CD4-positive, alpha-beta T cell treated with Interferon alpha-2 for 1 hour (primary cell): ENCODE measurements at regions not wholly inside any gene's neighbourhood (a gene's known extent, or its start where the extent isn't known, plus 50 kb on each side); places are given as distances from the start of the nearest gene placed in this dataset.

Experiments
- DNase-seq, 2 donors: peaks; one replicate each; pipeline ENCODE4 v3.0.0-alpha.2; 2020 to 2022

GRCh38 chr13:110773480-110773879, 60.0 kb downstream of the ING1 start:
- DNase-seq = no peak

GRCh38 chr13:110774051-110774450, 60.6 kb downstream of the ING1 start:
- no peak for DNase-seq

DNA sequence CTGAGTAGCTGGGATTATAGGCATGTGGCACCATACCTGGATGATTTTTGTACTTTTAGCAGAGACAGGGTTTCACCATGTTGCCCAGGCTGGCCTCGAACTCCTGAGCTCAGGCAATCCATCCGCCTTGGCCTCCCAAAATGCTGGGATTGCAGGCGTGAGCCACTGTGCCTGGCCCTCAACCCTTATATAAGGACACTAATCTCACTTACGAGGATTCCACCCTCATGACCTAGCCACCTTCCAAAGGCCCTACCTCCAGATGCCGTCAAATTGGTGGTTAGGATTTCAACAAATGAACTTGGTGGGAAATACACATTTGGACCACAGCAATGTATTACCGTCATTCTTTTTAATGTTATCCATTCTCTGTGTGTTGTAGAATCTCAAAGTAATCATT, 61.0 kb downstream of the ING1 start:
- DNase-seq = no peak

- DNase-seq = no peak
These were observed 62.1 kb downstream of the ING1 start for GRCh38 chr13:110775576-110775975.

- DNase-seq = no peak
These were observed 63.8 kb downstream of the ING1 start for GRCh38 chr13:110777251-110777820.

GRCh38 chr13:110779022-110779421, 65.5 kb downstream of the ING1 start:
- no peak for DNase-seq

DNA sequence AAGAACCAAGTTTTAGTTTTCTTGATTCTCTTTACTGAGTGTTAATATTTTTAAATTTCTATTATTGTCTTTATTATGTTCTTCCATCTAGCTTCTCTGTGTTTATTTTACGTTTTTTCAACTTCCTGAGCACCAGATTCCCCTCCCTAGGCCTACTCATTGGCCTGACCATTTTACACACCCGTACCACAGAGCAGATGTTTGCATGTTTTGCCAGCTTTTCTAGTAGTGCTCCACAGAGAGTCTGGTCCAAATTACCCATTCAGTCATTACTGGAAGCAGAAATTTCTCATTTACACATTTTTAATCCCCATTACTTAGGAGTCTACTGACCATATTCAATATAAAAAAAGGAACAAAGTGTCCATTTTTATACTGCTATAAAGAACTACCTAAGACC, 66.9 kb downstream of the ING1 start:
- no peak for DNase-seq

DNA sequence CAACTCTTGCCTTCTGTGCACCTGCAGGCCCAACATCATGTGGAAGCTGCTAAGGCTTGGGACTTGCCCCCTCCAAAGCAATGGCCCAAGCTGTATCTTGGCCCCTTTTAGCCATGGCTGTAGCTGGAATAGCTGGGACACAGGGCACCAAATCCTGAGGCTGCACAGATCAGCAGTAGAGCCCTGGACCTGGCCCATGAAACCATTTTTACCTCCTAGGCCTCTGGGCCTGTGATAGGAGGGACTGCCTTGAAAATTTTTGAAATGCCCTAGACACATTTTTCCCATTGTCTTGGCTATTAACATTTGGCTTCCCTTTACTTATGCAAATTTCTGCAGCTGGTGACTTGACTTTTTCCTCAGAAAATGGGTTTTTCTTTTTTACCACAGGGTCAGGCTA, 68.7 kb downstream of the ING1 start:
- no peak for DNase-seq

GRCh38 chr13:110784704-110785103, 71.2 kb downstream of the ING1 start:
- DNase-seq = no peak

- DNase-seq = no peak
These were observed 75.3 kb downstream of the ING1 start for GRCh38 chr13:110788778-110789177.

DNA sequence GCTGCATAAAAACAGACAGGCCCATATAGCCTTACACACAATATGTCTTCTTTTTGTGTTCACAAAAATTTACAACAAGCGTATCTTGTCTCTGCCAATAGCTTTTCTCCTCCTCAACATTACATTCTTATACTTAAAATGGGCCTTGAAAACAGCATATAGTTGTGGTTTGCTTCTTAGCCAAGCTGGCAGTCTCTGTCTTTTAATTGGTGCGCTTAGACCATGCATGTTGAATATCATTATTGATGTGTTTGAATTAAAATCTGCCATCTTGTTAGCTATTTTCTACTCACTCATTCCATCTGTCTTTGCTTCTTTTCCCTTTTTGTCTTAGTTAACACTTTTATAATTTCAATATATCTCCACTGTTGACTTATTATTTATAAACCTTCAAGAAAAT, 76.4 kb downstream of the ING1 start:
- DNase-seq = no peak

- no peak for DNase-seq
These were observed 76.9 kb downstream of the ING1 start for GRCh38 chr13:110790371-110790770.

DNA sequence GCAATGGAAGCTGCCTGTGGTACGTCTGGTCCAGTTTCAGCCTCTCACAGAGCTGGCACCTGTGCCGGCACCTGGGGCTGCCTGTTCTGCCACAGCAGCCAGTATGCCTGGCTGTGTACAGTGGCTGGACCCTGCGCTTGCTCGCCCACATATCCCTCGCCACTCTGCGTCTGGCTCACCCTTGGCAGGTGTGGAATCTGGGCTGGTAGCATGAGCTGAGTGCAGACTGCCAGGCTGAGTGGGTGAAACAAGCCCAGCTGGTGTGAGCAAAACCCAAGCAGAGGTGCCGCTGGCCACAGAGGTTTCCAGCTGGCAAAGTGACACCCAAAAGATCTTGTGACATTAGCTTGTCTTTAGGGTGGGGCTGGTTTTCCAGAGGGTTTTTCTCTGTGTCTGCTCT, 80.7 kb downstream of the ING1 start:
- no peak for DNase-seq

DNA sequence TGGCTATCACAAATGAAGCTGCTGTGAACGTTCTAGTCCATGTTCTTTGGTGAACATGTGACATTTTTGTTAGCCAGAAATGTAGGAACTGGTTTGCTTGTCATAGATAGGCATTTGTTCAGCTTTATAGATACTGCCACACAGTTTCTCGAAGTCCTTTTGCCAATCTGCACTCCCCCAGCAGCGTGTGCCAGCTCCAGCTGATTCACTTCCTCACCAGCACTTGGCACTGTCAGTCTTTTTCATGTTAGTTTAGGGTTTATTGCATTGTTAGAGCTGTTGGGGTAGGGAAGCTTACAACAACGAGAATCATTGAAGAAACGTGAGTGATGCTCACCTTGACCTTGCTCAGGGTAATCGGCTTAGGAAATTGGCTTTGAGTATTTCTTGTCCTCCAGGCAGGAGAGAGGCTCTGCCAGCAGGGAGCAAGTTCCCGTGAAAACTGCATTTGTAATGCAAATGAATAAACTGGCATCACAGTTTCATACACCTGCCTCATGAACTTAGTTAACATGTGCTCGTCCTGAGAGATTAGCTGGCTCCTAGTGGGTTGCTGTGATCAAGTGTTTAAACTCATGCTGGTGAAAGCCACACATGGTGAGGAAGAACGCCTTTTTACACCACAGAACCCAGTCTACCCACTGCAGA, 83.9 kb downstream of the ING1 start:
- no peak for DNase-seq

DNA sequence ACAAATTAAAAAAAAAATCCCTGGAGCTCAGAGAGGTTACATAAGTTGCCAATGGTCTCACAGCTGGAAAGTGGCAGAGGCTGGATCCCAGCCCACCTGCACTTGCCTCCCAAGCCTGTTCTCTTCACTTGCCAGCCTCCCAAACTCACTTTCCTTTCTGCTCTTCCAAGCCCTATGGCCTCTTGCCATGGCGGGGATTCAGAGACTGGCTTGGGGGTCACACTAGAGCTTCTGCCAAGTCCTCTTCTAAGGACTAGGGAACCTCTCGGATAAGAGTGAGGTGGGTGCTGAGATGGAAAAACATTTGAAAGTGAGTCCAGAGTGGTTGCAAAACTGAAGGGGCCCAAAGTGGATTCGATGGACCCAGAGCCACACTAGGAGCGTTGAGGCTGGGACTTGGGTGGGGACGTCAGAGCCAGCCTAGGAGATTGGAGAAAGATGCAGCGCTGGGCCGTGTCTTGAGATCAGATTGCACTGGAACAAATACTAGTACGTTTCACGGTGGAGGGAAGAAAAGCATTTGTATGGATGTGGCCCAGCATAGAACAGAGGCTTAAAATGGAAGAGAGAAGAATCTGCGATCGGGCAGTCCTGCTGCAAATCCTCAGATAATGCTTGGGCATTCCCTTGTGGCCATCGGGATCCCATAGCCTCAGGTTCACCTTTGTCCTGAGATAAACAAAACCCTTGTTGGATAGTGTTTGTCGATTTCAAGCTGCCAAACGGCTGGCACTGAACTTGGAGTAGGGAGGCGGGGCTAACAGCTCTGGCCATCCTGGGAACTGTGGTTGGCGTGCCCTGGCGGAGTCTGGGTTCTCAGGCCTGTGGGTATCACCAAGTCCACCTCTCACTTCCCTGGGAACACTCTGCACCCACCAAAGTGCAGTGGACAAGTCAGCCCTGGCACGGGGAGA, 84.8 kb downstream of the ING1 start:
- DNase-seq = no peak

- DNase-seq = no peak
These were observed 86.0 kb downstream of the ING1 start for GRCh38 chr13:110799246-110800236.

- peak in 1 of 2 donors; percentile 23 for DNase-seq
These were observed 87.5 kb downstream of the ING1 start for GRCh38 chr13:110801044-110801443.

DNA sequence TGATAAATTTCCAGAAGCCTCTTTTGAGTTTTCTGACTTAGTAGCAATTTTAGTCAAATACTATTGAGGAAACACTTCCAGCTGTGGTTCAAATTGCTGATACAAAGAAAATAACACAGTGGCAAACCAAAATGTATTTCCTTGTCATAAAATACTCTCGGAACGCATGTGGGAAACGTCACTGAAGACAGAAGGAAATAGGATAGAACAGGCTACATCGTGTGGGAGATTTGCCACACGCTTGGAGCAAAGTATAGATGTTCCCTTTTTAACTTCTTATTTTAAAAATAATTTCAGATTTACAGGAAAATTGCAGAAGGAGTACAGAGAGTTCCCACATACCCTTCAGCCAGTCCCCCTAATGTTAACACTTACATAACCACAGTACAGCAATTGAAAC, 88.8 kb downstream of the ING1 start:
- DNase-seq = no peak

GRCh38 chr13:110806636-110807035, 93.1 kb downstream of the ING1 start:
- DNase-seq = no peak

- no peak for DNase-seq
These were observed 94.0 kb downstream of the ING1 start for GRCh38 chr13:110807546-110807945.

DNA sequence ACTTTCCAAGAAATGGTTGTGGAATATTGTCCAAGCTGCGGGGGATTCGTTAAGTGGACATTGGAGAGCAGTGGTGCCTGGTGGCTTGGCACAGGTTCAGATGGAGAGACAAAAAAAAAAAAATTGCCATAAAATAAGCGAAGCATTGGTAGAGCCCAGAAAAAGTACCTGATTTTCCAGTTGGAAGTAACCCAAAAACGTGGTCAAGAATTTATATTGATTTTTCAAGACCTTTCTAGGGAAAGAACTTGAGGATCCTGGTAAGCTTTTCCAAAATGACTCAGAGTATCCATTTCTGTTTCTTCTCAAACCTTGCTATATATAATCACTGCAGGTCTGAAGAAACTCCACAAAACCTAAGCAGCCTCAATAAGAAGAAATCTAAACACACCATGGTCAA, 94.6 kb downstream of the ING1 start:
- DNase-seq = no peak

DNA sequence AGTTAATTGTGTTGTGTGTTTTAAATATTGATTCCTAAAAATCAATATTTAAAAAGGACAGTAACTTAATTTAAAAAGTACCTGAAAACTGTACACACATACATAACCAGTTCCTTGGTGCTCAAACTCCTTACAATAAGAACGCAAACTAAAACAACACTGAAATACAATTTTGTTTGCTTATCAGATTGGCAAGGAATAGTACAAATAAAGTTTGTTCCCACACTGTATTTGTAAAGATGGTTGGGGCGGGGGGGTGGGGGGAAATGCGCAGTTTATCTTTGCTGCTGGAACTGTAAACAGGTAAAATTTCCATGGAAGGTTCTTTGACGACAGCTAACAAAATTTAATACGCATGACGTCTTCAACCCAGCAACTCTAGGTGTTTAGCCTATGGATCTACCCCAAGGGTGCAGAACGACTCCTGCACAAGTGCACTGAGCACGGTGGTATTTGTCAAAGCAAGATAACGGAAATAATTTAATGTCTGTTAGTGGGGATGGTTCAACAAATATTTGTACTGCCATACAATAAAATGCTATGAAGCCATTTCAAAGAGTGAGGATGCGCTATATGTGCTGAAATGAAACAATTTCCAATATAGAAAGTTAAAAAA, 96.5 kb downstream of the ING1 start:
- DNase-seq = no peak
